ENCODE measurements at regions not wholly inside any gene's neighbourhood (a gene's known extent, or its start where the extent isn't known, plus 50 kb on each side); places are given as distances from the start of the nearest gene placed in this dataset.

GRCh38 chrX:39969099-39969818 is 128.5 kb downstream of the BCOR start:
- no peak for TF ChIP-seq POLR2A (IDR thresholded peaks at IDR 0.05)
- TF ChIP-seq CTCF (IDR thresholded peaks at IDR 0.05) = no peak

All from ovary (tissue), 3 donors.